Vagina (tissue), 2 donors: ENCODE measurements at regions not wholly inside any gene's neighbourhood (a gene's known extent, or its start where the extent isn't known, plus 50 kb on each side); places are given as distances from the start of the nearest gene placed in this dataset.
"Not testable (repeated sequence)": the region's sequence is repeated elsewhere in the genome, so short reads cannot be mapped to it uniquely, and the experiment has no call there.

Source experiments
- POLR2AphosphoS5 ChIP-seq, 2 donors: sonication (generic); formaldehyde crosslinking; IDR thresholded peaks; one replicate each; pipeline ENCODE4 v1.9.0; 2017; ENCODE audit warnings: antibody characterized with exemption in 2 of 2, mild to moderate bottlenecking in 2 of 2, low read depth in 1 of 2; ENCODE audit not compliant: insufficient read depth in 1 of 2
- TF ChIP-seq, protein P1 (sequence below), 3 experiments: fragments of 450-650 bp in 2 of 3; fragments of 200-600 bp in 1 of 3; sonication (generic) in 1 of 3; IDR thresholded peaks; one replicate each; pipeline ENCODE4 v1.5.1; 2017 to 2019; ENCODE audit warnings: antibody characterized with exemption in 3 of 3, mild to moderate bottlenecking in 2 of 3, moderate library complexity in 2 of 3

GRCh38 chr4:18090447-18090846 is 68.9 kb upstream of the LCORL start:
- not testable (repeated sequence) for TF ChIP-seq POLR2AphosphoS5 (IDR thresholded peaks at IDR 0.05; ENCODE audit: insufficient read depth in 1 of 2, low read depth in 1 of 2)
- TF ChIP-seq, protein P1, sequence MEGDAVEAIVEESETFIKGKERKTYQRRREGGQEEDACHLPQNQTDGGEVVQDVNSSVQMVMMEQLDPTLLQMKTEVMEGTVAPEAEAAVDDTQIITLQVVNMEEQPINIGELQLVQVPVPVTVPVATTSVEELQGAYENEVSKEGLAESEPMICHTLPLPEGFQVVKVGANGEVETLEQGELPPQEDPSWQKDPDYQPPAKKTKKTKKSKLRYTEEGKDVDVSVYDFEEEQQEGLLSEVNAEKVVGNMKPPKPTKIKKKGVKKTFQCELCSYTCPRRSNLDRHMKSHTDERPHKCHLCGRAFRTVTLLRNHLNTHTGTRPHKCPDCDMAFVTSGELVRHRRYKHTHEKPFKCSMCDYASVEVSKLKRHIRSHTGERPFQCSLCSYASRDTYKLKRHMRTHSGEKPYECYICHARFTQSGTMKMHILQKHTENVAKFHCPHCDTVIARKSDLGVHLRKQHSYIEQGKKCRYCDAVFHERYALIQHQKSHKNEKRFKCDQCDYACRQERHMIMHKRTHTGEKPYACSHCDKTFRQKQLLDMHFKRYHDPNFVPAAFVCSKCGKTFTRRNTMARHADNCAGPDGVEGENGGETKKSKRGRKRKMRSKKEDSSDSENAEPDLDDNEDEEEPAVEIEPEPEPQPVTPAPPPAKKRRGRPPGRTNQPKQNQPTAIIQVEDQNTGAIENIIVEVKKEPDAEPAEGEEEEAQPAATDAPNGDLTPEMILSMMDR (IDR thresholded peaks at IDR 0.05): not testable (repeated sequence)
